ENCODE measurements at regions not wholly inside any gene's neighbourhood (a gene's known extent, or its start where the extent isn't known, plus 50 kb on each side); places are given as distances from the start of the nearest gene placed in this dataset.

GRCh38 chr13:21938636-21939035 lies 267.8 kb downstream of the FGF9 start:
- no peak for TF ChIP-seq CTCF (IDR thresholded peaks at IDR 0.05)
- TF ChIP-seq EZH2 (IDR thresholded peaks at IDR 0.05; ENCODE audit: borderline replicate concordance, insufficient read depth, low read depth, low read length, poor library complexity, severe bottlenecking), result no peak

Measured in B cell (primary cell).